ENCODE measurements at regions not wholly inside any gene's neighbourhood (a gene's known extent, or its start where the extent isn't known, plus 50 kb on each side); places are given as distances from the start of the nearest gene placed in this dataset.
"Not testable (repeated sequence)": the region's sequence is repeated elsewhere in the genome, so short reads cannot be mapped to it uniquely, and the experiment has no call there.

DNA sequence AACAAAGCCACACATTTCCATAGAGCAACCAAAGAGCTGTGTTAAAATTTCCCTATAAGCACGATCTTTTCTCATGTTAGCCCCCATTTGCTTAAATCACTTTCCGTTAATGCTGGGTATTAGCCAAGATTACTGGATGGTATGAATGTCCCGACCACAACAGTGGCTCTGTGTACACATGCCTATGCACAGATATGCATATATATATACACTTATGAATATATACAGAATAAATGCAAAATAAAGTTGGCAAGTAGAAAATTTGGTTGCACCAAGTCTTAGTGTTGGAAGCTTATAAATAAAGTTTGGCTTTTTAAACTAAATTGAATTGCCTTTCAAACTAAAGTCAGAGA, 265.9 kb upstream of the ETAA1 start:
- Histone ChIP-seq H3K79me2 (replicated peaks; ENCODE audit: insufficient read depth, low read length) (no peaks in the 10 kb centered on the region), H3K9me3 (ENCODE audit: low read length) (no peaks in the 10 kb centered on the region), H3K27me3 (ENCODE audit: insufficient read depth, low read depth, low read length) (no peaks in the 10 kb centered on the region), H3K4me3 (ENCODE audit: low read length) (no peak overlapping the region), H2AFZ (ENCODE audit: low read depth, low read length) (no peak overlapping the region), H3F3A (ENCODE audit: insufficient read depth, low read length, poor library complexity, severe bottlenecking) (no peaks in the 10 kb centered on the region), H4K20me1 (ENCODE audit: insufficient read depth) (no peaks in the 10 kb centered on the region), H3K4me2 (ENCODE audit: low read length) (no peak overlapping the region), H3K9me2 (ENCODE audit: insufficient read depth, low read length) (no peaks in the 10 kb centered on the region), H3K9ac (ENCODE audit: low read length) (no peak overlapping the region), H3K27ac (ENCODE audit: low read length) (no peak overlapping the region), H3K36me3 (ENCODE audit: insufficient read depth, low read length) (no peaks in the 10 kb centered on the region)
- TF ChIP-seq SMC3 (conservative IDR thresholded peaks at IDR 0.05; ENCODE audit: poor library complexity) (no peak), EP300 (conservative IDR thresholded peaks at IDR 0.05; ENCODE audit: poor library complexity, severe bottlenecking) (no peak), MXI1 (conservative IDR thresholded peaks at IDR 0.05; ENCODE audit: poor library complexity, severe bottlenecking) (no peak)
- TF ChIP-seq, protein P1, sequence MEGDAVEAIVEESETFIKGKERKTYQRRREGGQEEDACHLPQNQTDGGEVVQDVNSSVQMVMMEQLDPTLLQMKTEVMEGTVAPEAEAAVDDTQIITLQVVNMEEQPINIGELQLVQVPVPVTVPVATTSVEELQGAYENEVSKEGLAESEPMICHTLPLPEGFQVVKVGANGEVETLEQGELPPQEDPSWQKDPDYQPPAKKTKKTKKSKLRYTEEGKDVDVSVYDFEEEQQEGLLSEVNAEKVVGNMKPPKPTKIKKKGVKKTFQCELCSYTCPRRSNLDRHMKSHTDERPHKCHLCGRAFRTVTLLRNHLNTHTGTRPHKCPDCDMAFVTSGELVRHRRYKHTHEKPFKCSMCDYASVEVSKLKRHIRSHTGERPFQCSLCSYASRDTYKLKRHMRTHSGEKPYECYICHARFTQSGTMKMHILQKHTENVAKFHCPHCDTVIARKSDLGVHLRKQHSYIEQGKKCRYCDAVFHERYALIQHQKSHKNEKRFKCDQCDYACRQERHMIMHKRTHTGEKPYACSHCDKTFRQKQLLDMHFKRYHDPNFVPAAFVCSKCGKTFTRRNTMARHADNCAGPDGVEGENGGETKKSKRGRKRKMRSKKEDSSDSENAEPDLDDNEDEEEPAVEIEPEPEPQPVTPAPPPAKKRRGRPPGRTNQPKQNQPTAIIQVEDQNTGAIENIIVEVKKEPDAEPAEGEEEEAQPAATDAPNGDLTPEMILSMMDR (IDR thresholded peaks at IDR 0.05; ENCODE audit: poor library complexity, severe bottlenecking) = no peak

DNA sequence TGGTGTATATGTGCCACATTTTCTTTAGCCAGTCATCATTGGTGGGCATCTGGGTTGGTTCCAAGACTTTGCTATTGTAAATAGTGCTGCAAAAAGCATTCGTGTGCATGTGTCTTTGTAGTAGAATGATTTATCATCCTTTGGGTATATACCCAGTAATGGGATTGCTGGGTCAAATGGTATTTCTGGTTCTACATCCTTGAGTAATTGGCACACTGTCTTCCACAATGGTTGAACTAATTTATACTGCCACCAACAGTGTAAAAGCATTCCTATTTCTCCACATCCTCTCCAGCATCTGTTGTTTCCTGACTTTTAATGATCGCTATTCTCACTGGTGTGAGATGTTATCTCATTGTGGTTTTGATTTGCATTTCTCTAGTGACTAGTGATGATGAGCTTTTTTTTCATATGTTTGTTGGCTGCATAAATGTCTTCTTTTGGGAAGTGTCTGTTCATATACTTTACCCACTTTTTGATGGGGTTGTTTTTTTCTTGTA, 264.6 kb upstream of the ETAA1 start:
- not testable (repeated sequence) for H3K79me2 ChIP-seq (replicated peaks; ENCODE audit: insufficient read depth, low read length)

DNA sequence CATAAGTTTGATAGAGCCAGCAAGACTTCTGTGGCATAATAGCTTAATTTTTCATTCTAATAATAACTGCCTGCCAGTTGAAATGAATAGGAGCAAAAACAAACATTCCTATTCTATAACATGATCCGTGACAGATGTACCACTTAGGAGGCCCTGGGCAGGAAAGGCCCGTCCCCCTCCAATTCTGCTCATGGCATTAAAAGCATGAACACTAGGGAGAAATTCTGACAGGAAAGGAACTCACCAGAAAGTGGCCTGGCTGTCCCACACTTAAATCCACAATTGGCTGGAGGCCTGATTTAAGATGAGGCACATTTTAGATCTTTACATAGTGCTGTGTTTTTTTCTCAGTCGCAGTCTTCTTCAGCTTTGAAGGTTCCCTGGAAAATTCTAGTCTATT, 261.9 kb upstream of the ETAA1 start:
- H3K4me2 ChIP-seq (ENCODE audit: low read length) = no peak overlapping the region
- no peak overlapping the region for H3K4me3 ChIP-seq (ENCODE audit: low read length)

More for the DNA sequence above, 264.6 kb upstream of the ETAA1 start:
- H3F3A ChIP-seq (ENCODE audit: insufficient read depth, low read length, poor library complexity, severe bottlenecking); H3K4me2 ChIP-seq (ENCODE audit: low read length); H3K9ac ChIP-seq (ENCODE audit: low read length); H3K9me3 ChIP-seq (ENCODE audit: low read length); H4K20me1 ChIP-seq (ENCODE audit: insufficient read depth); H3K4me3 ChIP-seq (ENCODE audit: low read length); H3K27ac ChIP-seq (ENCODE audit: low read length); H3K36me3 ChIP-seq (ENCODE audit: insufficient read depth, low read length); H2AFZ ChIP-seq (ENCODE audit: low read depth, low read length); H3K9me2 ChIP-seq (ENCODE audit: insufficient read depth, low read length); H3K27me3 ChIP-seq (ENCODE audit: insufficient read depth, low read depth, low read length): not testable (repeated sequence)

More for the DNA sequence above, 261.9 kb upstream of the ETAA1 start:
- Histone ChIP-seq H3K36me3 (ENCODE audit: insufficient read depth, low read length) (no peaks in the 10 kb centered on the region), H4K20me1 (ENCODE audit: insufficient read depth) (no peaks in the 10 kb centered on the region), H3K79me2 (replicated peaks; ENCODE audit: insufficient read depth, low read length) (no peaks in the 10 kb centered on the region), H2AFZ (ENCODE audit: low read depth, low read length) (no peak overlapping the region), H3K9me2 (ENCODE audit: insufficient read depth, low read length) (no peaks in the 10 kb centered on the region), H3K9me3 (ENCODE audit: low read length) (no peaks in the 10 kb centered on the region), H3K27ac (ENCODE audit: low read length) (no peak overlapping the region), H3K27me3 (ENCODE audit: insufficient read depth, low read depth, low read length) (no peaks in the 10 kb centered on the region), H3K9ac (ENCODE audit: low read length) (no peak overlapping the region), H3F3A (ENCODE audit: insufficient read depth, low read length, poor library complexity, severe bottlenecking) (no peaks in the 10 kb centered on the region)
- no peak for TF ChIP-seq SMC3 (conservative IDR thresholded peaks at IDR 0.05; ENCODE audit: poor library complexity)
- TF ChIP-seq TAF1 (IDR thresholded peaks at IDR 0.05; ENCODE audit: low read depth) = no peak
- no peak for TF ChIP-seq MXI1 (conservative IDR thresholded peaks at IDR 0.05; ENCODE audit: poor library complexity, severe bottlenecking)
- TF ChIP-seq, protein P1 (IDR thresholded peaks at IDR 0.05; ENCODE audit: poor library complexity, severe bottlenecking) = no peak
- no peak for TF ChIP-seq RAD21 (conservative IDR thresholded peaks at IDR 0.05)
- TF ChIP-seq EZH2 (IDR thresholded peaks at IDR 0.05; ENCODE audit: borderline replicate concordance, insufficient read depth, low read length, poor library complexity, severe bottlenecking) = no peak
- TF ChIP-seq POLR2AphosphoS5 (IDR thresholded peaks at IDR 0.05) = no peak
- no peak for TF ChIP-seq REST (IDR thresholded peaks at IDR 0.05; ENCODE audit: borderline replicate concordance)
- no peak for TF ChIP-seq EP300 (conservative IDR thresholded peaks at IDR 0.05; ENCODE audit: poor library complexity, severe bottlenecking)
